ENCODE measurements at regions not wholly inside any gene's neighbourhood (a gene's known extent, or its start where the extent isn't known, plus 50 kb on each side); places are given as distances from the start of the nearest gene placed in this dataset.

DNA sequence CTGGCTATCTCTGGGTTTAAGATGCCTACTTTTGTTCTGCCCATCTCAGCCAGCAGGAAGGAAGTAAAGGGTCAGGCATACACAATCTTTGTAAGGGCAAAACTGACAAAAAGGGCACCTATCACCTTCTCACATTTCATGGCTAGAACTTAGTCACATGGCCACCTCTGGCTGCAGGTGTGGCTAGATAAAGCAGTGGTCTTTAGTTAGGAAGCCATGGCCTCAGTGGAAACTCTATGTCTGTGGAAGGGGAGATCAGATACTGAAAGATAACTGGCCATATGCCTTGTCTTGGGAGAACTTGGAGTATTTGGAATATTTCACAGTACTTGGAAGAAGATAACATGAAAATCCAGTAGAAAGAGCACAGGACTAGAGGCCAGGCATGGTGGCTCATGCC lies 80.7 kb upstream of the TBL1XR1 start:
- Histone ChIP-seq H3K36me3 (ENCODE audit: insufficient read depth, low read length) (no peaks in the 10 kb centered on the region), H3K27me3 (ENCODE audit: insufficient read depth, low read depth, low read length) (no peaks in the 10 kb centered on the region), H3K4me3 (ENCODE audit: low read length) (no peak overlapping the region), H3K9me3 (ENCODE audit: low read length) (no peaks in the 10 kb centered on the region), H2AFZ (ENCODE audit: low read depth, low read length) (no peak overlapping the region), H3K4me2 (ENCODE audit: low read length) (no peak overlapping the region), H3F3A (ENCODE audit: insufficient read depth, low read length, poor library complexity, severe bottlenecking) (no peaks in the 10 kb centered on the region), H3K9ac (ENCODE audit: low read length) (no peak overlapping the region), H3K9me2 (ENCODE audit: insufficient read depth, low read length) (no peaks in the 10 kb centered on the region), H3K27ac (ENCODE audit: low read length) (no peak overlapping the region), H3K79me2 (replicated peaks; ENCODE audit: insufficient read depth, low read length) (no peaks in the 10 kb centered on the region), H4K20me1 (ENCODE audit: insufficient read depth) (no peaks in the 10 kb centered on the region)
- no peak for TF ChIP-seq MXI1 (conservative IDR thresholded peaks at IDR 0.05; ENCODE audit: poor library complexity, severe bottlenecking)
- TF ChIP-seq, protein P1, sequence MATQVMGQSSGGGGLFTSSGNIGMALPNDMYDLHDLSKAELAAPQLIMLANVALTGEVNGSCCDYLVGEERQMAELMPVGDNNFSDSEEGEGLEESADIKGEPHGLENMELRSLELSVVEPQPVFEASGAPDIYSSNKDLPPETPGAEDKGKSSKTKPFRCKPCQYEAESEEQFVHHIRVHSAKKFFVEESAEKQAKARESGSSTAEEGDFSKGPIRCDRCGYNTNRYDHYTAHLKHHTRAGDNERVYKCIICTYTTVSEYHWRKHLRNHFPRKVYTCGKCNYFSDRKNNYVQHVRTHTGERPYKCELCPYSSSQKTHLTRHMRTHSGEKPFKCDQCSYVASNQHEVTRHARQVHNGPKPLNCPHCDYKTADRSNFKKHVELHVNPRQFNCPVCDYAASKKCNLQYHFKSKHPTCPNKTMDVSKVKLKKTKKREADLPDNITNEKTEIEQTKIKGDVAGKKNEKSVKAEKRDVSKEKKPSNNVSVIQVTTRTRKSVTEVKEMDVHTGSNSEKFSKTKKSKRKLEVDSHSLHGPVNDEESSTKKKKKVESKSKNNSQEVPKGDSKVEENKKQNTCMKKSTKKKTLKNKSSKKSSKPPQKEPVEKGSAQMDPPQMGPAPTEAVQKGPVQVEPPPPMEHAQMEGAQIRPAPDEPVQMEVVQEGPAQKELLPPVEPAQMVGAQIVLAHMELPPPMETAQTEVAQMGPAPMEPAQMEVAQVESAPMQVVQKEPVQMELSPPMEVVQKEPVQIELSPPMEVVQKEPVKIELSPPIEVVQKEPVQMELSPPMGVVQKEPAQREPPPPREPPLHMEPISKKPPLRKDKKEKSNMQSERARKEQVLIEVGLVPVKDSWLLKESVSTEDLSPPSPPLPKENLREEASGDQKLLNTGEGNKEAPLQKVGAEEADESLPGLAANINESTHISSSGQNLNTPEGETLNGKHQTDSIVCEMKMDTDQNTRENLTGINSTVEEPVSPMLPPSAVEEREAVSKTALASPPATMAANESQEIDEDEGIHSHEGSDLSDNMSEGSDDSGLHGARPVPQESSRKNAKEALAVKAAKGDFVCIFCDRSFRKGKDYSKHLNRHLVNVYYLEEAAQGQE (IDR thresholded peaks at IDR 0.05; ENCODE audit: borderline replicate concordance): no peak
- no peak for TF ChIP-seq SMC3 (conservative IDR thresholded peaks at IDR 0.05; ENCODE audit: poor library complexity)

DNA sequence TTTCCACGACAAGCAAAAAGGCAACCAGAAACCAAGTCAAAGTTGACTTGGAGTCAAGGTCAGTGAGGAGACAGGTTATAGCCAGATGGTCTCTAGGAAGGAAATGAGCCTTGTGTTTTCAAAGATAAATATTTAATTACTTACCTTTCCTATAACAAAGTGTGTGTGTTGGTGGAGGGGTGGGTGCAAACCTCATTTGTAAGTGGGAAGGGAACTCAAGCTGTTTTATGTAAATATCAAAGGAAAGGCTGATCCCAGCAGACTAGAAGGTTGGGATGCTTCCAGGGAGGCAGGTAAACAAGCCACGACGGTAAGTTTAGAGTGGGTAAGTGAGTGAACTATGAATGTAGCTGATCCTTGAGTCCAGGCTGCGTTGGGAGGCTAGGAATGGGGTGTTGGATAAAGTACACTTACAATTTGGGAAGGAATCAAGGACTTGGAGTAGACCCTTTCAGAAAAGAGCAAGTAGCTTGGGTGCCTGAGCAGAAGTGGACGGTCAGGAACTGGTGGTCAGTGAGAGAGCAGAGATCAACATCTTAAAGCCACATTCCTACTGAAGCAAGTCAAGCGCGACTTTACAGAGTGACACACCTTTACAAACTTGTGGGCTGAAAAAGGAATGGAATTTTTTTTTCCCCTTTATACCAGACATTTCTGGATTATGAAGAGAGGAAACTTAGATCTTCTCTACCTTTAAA lies 82.0 kb upstream of the TBL1XR1 start:
- H2AFZ ChIP-seq (ENCODE audit: low read depth, low read length): no peak overlapping the region
- H3K9me2 ChIP-seq (ENCODE audit: insufficient read depth, low read length): no peaks in the 10 kb centered on the region
- H3K4me3 ChIP-seq (ENCODE audit: low read length): no peak overlapping the region
- no peaks in the 10 kb centered on the region for H3K36me3 ChIP-seq (ENCODE audit: insufficient read depth, low read length)
- no peaks in the 10 kb centered on the region for H3F3A ChIP-seq (ENCODE audit: insufficient read depth, low read length, poor library complexity, severe bottlenecking)
- no peak overlapping the region for H3K9ac ChIP-seq (ENCODE audit: low read length)
- no peaks in the 10 kb centered on the region for H3K9me3 ChIP-seq (ENCODE audit: low read length)
- no peak overlapping the region for H3K4me2 ChIP-seq (ENCODE audit: low read length)
- no peaks in the 10 kb centered on the region for H3K27me3 ChIP-seq (ENCODE audit: insufficient read depth, low read depth, low read length)
- H4K20me1 ChIP-seq (ENCODE audit: insufficient read depth): no peaks in the 10 kb centered on the region
- no peaks in the 10 kb centered on the region for H3K79me2 ChIP-seq (replicated peaks; ENCODE audit: insufficient read depth, low read length)
- no peak overlapping the region for H3K27ac ChIP-seq (ENCODE audit: low read length)
- no peak for TF ChIP-seq TAF1 (IDR thresholded peaks at IDR 0.05; ENCODE audit: low read depth)
- TF ChIP-seq RAD21 (conservative IDR thresholded peaks at IDR 0.05): no peak
- no peak for TF ChIP-seq POLR2AphosphoS5 (IDR thresholded peaks at IDR 0.05)
- TF ChIP-seq, protein P2, sequence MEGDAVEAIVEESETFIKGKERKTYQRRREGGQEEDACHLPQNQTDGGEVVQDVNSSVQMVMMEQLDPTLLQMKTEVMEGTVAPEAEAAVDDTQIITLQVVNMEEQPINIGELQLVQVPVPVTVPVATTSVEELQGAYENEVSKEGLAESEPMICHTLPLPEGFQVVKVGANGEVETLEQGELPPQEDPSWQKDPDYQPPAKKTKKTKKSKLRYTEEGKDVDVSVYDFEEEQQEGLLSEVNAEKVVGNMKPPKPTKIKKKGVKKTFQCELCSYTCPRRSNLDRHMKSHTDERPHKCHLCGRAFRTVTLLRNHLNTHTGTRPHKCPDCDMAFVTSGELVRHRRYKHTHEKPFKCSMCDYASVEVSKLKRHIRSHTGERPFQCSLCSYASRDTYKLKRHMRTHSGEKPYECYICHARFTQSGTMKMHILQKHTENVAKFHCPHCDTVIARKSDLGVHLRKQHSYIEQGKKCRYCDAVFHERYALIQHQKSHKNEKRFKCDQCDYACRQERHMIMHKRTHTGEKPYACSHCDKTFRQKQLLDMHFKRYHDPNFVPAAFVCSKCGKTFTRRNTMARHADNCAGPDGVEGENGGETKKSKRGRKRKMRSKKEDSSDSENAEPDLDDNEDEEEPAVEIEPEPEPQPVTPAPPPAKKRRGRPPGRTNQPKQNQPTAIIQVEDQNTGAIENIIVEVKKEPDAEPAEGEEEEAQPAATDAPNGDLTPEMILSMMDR (IDR thresholded peaks at IDR 0.05; ENCODE audit: poor library complexity, severe bottlenecking): no peak
- TF ChIP-seq, protein P1 (IDR thresholded peaks at IDR 0.05; ENCODE audit: borderline replicate concordance): no peak
- TF ChIP-seq SMC3 (conservative IDR thresholded peaks at IDR 0.05; ENCODE audit: poor library complexity): no peak

Measured in neural cell (in vitro differentiated cells).